Right lobe of liver (tissue), 4 donors: ENCODE measurements at regions not wholly inside any gene's neighbourhood (a gene's known extent, or its start where the extent isn't known, plus 50 kb on each side); places are given as distances from the start of the nearest gene placed in this dataset.

Source experiments
- CTCF ChIP-seq, 4 donors: fragments of 200-600 bp in 3 of 4; fragments of 450-650 bp in 1 of 4; IDR thresholded peaks; one replicate each; pipeline versions ENCODE4 v1.5.1 to v1.8.0; 2016 to 2022; ENCODE audit warnings: antibody characterized with exemption in 4 of 4, mild to moderate bottlenecking in 2 of 4
- POLR2A ChIP-seq: fragments of 450-650 bp; IDR thresholded peaks from one replicate; pipeline ENCODE4 v1.6.1; 2017; ENCODE audit warnings: antibody characterized with exemption, mild to moderate bottlenecking
- donor health status: DM: no; HTN: no; CAD: no.
- donor health status: DM: no; HTN: no; CAD: no.
- donor health status: DM: no; HTN: yes; CAD: no.

- TF ChIP-seq CTCF (IDR thresholded peaks at IDR 0.05) (no peak), POLR2A (no peak)
Observed at GRCh38 chr15:87728998-87729397, 527.5 kb downstream of the NTRK3 start.
